ENCODE measurements at regions not wholly inside any gene's neighbourhood (a gene's known extent, or its start where the extent isn't known, plus 50 kb on each side); places are given as distances from the start of the nearest gene placed in this dataset.

DNA sequence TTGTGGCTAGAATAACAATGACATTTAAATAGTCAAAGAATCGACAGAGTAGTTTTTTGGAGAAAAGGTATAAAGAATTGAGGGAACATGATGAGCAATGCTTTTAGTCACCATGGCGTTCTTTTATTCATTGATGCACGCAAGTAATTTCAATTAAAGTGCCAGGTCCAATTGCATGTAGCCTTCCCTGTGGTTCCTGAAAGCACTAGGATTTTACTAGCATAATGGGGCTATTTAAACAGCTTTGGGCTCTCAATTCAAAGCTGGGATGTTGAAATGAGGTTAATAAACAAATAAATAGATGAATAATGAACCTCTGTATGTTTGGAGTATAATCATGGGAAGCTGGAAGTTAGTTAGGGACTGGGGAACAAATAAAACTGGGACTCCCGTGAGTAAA lies 121.2 kb upstream of the GAP43 start:
- TF ChIP-seq POLR2A (IDR thresholded peaks at IDR 0.05): no peak
- TF ChIP-seq, protein P1, sequence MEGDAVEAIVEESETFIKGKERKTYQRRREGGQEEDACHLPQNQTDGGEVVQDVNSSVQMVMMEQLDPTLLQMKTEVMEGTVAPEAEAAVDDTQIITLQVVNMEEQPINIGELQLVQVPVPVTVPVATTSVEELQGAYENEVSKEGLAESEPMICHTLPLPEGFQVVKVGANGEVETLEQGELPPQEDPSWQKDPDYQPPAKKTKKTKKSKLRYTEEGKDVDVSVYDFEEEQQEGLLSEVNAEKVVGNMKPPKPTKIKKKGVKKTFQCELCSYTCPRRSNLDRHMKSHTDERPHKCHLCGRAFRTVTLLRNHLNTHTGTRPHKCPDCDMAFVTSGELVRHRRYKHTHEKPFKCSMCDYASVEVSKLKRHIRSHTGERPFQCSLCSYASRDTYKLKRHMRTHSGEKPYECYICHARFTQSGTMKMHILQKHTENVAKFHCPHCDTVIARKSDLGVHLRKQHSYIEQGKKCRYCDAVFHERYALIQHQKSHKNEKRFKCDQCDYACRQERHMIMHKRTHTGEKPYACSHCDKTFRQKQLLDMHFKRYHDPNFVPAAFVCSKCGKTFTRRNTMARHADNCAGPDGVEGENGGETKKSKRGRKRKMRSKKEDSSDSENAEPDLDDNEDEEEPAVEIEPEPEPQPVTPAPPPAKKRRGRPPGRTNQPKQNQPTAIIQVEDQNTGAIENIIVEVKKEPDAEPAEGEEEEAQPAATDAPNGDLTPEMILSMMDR (IDR thresholded peaks at IDR 0.05): no peak
